ENCODE measurements at regions not wholly inside any gene's neighbourhood (a gene's known extent, or its start where the extent isn't known, plus 50 kb on each side); places are given as distances from the start of the nearest gene placed in this dataset.

- TF ChIP-seq AHDC1 (CRISPR knock-in tag; IDR thresholded peaks at IDR 0.05; ENCODE audit: borderline replicate concordance): no peak
- no peak for TF ChIP-seq GABPB1 (CRISPR knock-in tag; IDR thresholded peaks at IDR 0.05)
- TF ChIP-seq SALL2 (CRISPR knock-in tag; IDR thresholded peaks at IDR 0.05): no peak
Measured at GRCh38 chr18:64893349-64893748, 744.5 kb upstream of the LINC00305 start (continued).

- ChIA-PET POLR2A (no interaction called here), CTCF (ENCODE audit: low intra/inter-chr PET ratio, low total read pairs) (no interaction called here)
- no peak overlapping the region for H2AFZ ChIP-seq (ENCODE audit: low read length)
- DNase-seq (ENCODE audit: low spot score) (no peak), ATAC-seq (no peak), FAIRE-seq (no peak)
- H3K27me3 ChIP-seq (ENCODE audit: control insufficient read depth in 1 of 2, insufficient read depth in 2 of 2, low read length in 2 of 2): no peaks in the 10 kb centered on the region
- peaks cover 27% of the 10 kb centered on the region for H3K9me3 ChIP-seq (ENCODE audit: low read length)
- in situ Hi-C loops (cut with HindIII; ENCODE audit: extremely low pct_ligation_motif_present, low pct_unique_long_range_greater_than_20kb) (no loop called here), intact Hi-C loops (cut with micrococcal nuclease; ENCODE audit: unreplicated experiment) (no loop called here)
- H3K27ac ChIP-seq (ENCODE audit: extremely low read length, insufficient read depth, low read length): no peak overlapping the region
- H4K20me1 ChIP-seq (ENCODE audit: insufficient read depth, low read length): no peaks in the 10 kb centered on the region
- BruUV-seq (replicated peaks): no TSS peak
- H3K9ac ChIP-seq (ENCODE audit: insufficient read depth, low read depth, low read length): no peak overlapping the region
- no peak overlapping the region for H3K4me3 ChIP-seq (replicated peaks in 1 of 3; ENCODE audit: insufficient read depth in 1 of 3, low read depth in 2 of 3, low read length in 3 of 3)
- no peaks in the 10 kb centered on the region for H3K79me2 ChIP-seq (ENCODE audit: insufficient read depth, low read length)
- H3K4me2 ChIP-seq (ENCODE audit: low read depth, low read length): no peak overlapping the region
- H3K4me1 ChIP-seq (ENCODE audit: insufficient read depth, low read length): no peaks in the 10 kb centered on the region
- WGBS (ENCODE audit: low lambda C conversion rate): 25% methylated on average over 4 of the region's 4 CpGs
- no peaks in the 10 kb centered on the region for H3K36me3 ChIP-seq (replicated peaks in 1 of 2; ENCODE audit: control insufficient read depth in 1 of 2, insufficient read depth in 2 of 2, low read length in 2 of 2)
- no peak for TF ChIP-seq MEF2D (CRISPR knock-in tag; IDR thresholded peaks at IDR 0.05)
- TF ChIP-seq ARHGAP35 (CRISPR knock-in tag; IDR thresholded peaks at IDR 0.05; ENCODE audit: borderline replicate concordance): no peak
- no peak for TF ChIP-seq FOXO4 (CRISPR knock-in tag; conservative IDR thresholded peaks at IDR 0.05)
- TF ChIP-seq ZNF570 (CRISPR knock-in tag; IDR thresholded peaks at IDR 0.05; ENCODE audit: borderline replicate concordance): no peak
- no peak for TF ChIP-seq ZNF780A (CRISPR knock-in tag; IDR thresholded peaks at IDR 0.05)
- TF ChIP-seq ZNF383 (CRISPR knock-in tag; IDR thresholded peaks at IDR 0.05; ENCODE audit: borderline replicate concordance): no peak
- no peak for TF ChIP-seq SRSF1 (optimal IDR thresholded peaks at IDR 0.05; ENCODE audit: low read depth, low read length)
- TF ChIP-seq ZNF569 (CRISPR knock-in tag; IDR thresholded peaks at IDR 0.05; ENCODE audit: borderline replicate concordance): no peak
- TF ChIP-seq MBD4 (IDR thresholded peaks at IDR 0.05; ENCODE audit: borderline replicate concordance, low read length): no peak
- no peak for TF ChIP-seq NR1H2 (CRISPR knock-in tag; IDR thresholded peaks at IDR 0.05; ENCODE audit: borderline replicate concordance, low read depth)
- TF ChIP-seq ARID3A (IDR thresholded peaks at IDR 0.05; ENCODE audit: low read depth, low read length): no peak
- no peak for TF ChIP-seq TARDBP (CRISPR knock-in tag; IDR thresholded peaks at IDR 0.05)
- TF ChIP-seq NCOR1 (IDR thresholded peaks at IDR 0.05; ENCODE audit: borderline replicate concordance, low read length): no peak
- TF ChIP-seq ZFP1 (CRISPR knock-in tag; IDR thresholded peaks at IDR 0.05): no peak
Measured at GRCh38 chr18:64888956-64889355, 740.1 kb upstream of the LINC00305 start.
